Pulmonary artery endothelial cell (primary cell): ENCODE measurements at regions not wholly inside any gene's neighbourhood (a gene's known extent, or its start where the extent isn't known, plus 50 kb on each side); places are given as distances from the start of the nearest gene placed in this dataset.

ENCODE experiments used
- DNase-seq: peaks from one replicate; pipeline ENCODE4 v3.0.0-alpha.2; 2011; ENCODE audit warnings: low read depth, low spot score

- no peak for DNase-seq
Measured at GRCh38 chr3:156620901-156621300, 53.5 kb upstream of the TIPARP start.

- DNase-seq = no peak
Measured at GRCh38 chr3:156620260-156620659, 54.1 kb upstream of the TIPARP start.

- no peak for DNase-seq
Measured at GRCh38 chr3:156619376-156619775, 55.0 kb upstream of the TIPARP start.

GRCh38 chr3:156617781-156618180 is 56.6 kb upstream of the TIPARP start:
- no peak for DNase-seq

GRCh38 chr3:156617145-156617544 is 57.2 kb upstream of the TIPARP start:
- DNase-seq = no peak

GRCh38 chr3:156615592-156616173 is 58.7 kb upstream of the TIPARP start:
- DNase-seq = peak; percentile 36

GRCh38 chr3:156614642-156615511 is 59.5 kb upstream of the TIPARP start:
- no peak for DNase-seq

- no peak for DNase-seq
Measured at GRCh38 chr3:156612903-156613302, 58.0 kb upstream of the SSR3 start.

GRCh38 chr3:156611870-156612494 is 57.1 kb upstream of the SSR3 start:
- no peak for DNase-seq

GRCh38 chr3:156610154-156610553 is 55.2 kb upstream of the SSR3 start:
- DNase-seq = no peak

- no peak for DNase-seq
Measured at GRCh38 chr3:156609546-156609945, 54.6 kb upstream of the SSR3 start.

GRCh38 chr3:156608601-156609514 is 53.9 kb upstream of the SSR3 start:
- no peak for DNase-seq

GRCh38 chr3:156606729-156607128 is 51.8 kb upstream of the SSR3 start:
- no peak for DNase-seq

GRCh38 chr3:156605686-156606605 is 51.0 kb upstream of the SSR3 start:
- no peak for DNase-seq

GRCh38 chr3:156604642-156605144 is 49.8 kb upstream of the SSR3 start:
- no peak for DNase-seq
